ENCODE measurements at regions not wholly inside any gene's neighbourhood (a gene's known extent, or its start where the extent isn't known, plus 50 kb on each side); places are given as distances from the start of the nearest gene placed in this dataset.

DNA sequence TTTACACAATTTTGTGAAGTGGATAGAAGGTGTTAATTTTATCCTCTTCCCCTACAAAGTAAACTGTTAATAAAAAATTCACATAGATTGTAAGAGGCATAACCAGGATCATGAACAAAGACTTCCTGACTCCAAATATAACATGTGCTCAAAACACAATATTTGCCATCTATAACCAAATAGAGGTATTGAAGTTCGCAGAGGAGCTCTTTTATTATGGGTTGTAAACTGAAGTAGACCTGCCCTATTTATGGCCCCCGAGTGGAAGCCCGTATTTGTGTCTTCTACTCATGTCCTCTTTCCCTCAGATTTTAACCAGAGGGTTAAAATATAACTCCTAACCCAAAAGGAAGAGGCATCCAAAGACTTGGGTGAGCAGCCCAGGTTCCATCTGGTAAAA, 285.6 kb upstream of the COL8A1 start:
- no peak overlapping the region for H3K4me3 ChIP-seq

DNA sequence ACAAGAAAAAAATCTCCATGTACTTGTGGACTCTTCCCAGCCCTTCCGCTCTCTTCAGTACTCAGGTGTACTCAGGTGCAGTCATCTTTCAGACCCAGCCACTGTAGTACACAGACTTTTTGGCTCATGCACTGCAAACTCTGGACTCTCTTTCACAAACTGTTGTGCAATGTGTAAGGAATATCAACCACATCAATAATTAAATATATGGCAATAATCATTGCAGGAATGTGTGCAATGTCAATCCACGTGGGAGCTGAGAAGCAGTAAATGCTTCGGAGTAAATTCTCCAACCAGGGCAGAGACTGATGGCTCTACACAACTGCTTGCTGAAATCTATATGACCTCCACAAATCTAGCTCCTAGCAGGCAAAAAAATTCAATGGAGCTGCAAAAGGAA, 287.3 kb upstream of the COL8A1 start:
- Histone ChIP-seq H3K4me1 (no peaks in the 10 kb centered on the region), H3K27me3 (no peaks in the 10 kb centered on the region), H3K4me3 (no peak overlapping the region), H3K27ac (no peak overlapping the region), H3K9me3 (no peaks in the 10 kb centered on the region), H3K36me3 (no peaks in the 10 kb centered on the region)
- TF ChIP-seq, protein P1, sequence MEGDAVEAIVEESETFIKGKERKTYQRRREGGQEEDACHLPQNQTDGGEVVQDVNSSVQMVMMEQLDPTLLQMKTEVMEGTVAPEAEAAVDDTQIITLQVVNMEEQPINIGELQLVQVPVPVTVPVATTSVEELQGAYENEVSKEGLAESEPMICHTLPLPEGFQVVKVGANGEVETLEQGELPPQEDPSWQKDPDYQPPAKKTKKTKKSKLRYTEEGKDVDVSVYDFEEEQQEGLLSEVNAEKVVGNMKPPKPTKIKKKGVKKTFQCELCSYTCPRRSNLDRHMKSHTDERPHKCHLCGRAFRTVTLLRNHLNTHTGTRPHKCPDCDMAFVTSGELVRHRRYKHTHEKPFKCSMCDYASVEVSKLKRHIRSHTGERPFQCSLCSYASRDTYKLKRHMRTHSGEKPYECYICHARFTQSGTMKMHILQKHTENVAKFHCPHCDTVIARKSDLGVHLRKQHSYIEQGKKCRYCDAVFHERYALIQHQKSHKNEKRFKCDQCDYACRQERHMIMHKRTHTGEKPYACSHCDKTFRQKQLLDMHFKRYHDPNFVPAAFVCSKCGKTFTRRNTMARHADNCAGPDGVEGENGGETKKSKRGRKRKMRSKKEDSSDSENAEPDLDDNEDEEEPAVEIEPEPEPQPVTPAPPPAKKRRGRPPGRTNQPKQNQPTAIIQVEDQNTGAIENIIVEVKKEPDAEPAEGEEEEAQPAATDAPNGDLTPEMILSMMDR (IDR thresholded peaks at IDR 0.05), result no peak
- ATAC-seq (no peak), DNase-seq (no peak)
- WGBS, 2 donors, result 83 to 85% methylated on average over 3 of the region's 3 CpGs
- intact Hi-C loops (cut with DNase I), result no loop called here

More for the DNA sequence above, 285.6 kb upstream of the COL8A1 start:
- WGBS, 2 donors, result 84 to 90% methylated on average over 3 of the region's 3 CpGs
- Histone ChIP-seq H3K27ac (no peak overlapping the region), H3K9me3 (no peaks in the 10 kb centered on the region), H3K36me3 (no peaks in the 10 kb centered on the region), H3K4me1 (no peaks in the 10 kb centered on the region), H3K27me3 (no peaks in the 10 kb centered on the region)
- no peak for ATAC-seq
- intact Hi-C loops (cut with DNase I), result no loop called here
- TF ChIP-seq, protein P1 (IDR thresholded peaks at IDR 0.05), result no peak
- no peak for DNase-seq

DNA sequence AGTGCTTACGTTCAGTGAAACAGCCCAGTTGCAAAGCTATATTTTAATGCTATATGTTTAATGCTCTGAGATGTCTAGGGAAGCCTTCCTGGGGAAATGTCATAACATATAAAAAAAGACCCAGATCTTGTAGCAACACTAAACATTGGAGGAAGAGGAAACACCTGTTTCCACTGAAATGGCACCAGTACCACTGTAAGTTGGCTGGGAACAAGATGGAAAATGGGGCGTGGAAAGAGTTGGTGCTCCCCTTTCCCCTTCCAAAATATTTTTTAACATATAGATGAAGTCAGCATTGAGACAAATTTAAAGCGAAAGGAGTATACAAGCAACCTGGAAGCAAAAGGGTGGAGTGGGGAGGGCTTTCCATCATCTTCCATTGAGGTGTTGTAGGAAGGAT, 289.9 kb upstream of the COL8A1 start:
- WGBS, 2 donors, result 76 to 79% methylated on average over 3 of the region's 3 CpGs
- no peak for DNase-seq
- H3K4me3 ChIP-seq, result no peak overlapping the region
- H3K27me3 ChIP-seq, result no peaks in the 10 kb centered on the region
- intact Hi-C loops (cut with DNase I), result no loop called here
- ATAC-seq, result no peak
- no peaks in the 10 kb centered on the region for H3K36me3 ChIP-seq
- H3K4me1 ChIP-seq, result no peaks in the 10 kb centered on the region
- no peak overlapping the region for H3K27ac ChIP-seq
- H3K9me3 ChIP-seq, result no peaks in the 10 kb centered on the region
- TF ChIP-seq, protein P1 (IDR thresholded peaks at IDR 0.05), result no peak

DNA sequence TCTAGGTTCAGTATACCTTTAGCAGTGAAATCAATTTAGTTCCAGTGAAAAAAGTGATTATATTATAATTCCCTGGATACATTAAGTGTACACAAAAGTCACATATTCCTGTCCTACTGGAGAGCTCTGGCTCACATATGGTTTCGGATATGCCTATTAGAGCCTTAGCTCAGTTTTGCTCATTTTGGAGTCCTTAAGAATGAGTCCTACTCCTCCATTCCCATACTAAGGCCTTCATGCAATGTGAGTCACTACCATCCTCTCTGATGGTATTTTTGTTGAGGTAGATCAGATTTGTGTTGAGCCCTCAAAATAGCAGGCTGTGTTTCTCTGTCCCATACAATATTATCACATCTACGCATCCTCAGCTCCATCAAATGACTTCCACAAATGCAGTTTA, 294.2 kb upstream of the COL8A1 start:
- intact Hi-C loops (cut with DNase I), result no loop called here
- Histone ChIP-seq H3K4me3 (no peak overlapping the region), H3K27ac (no peak overlapping the region), H3K27me3 (no peaks in the 10 kb centered on the region), H3K9me3 (peaks cover 0 to 18% (median 2%) of the 10 kb centered on the region in 11 donors), H3K4me1 (no peaks in the 10 kb centered on the region), H3K36me3 (no peaks in the 10 kb centered on the region)
- no peak for DNase-seq
- 95 to 97% methylated on average over 2 of the region's 2 CpGs for WGBS, 2 donors
- TF ChIP-seq, protein P1 (IDR thresholded peaks at IDR 0.05), result no peak
- no peak for ATAC-seq

DNA sequence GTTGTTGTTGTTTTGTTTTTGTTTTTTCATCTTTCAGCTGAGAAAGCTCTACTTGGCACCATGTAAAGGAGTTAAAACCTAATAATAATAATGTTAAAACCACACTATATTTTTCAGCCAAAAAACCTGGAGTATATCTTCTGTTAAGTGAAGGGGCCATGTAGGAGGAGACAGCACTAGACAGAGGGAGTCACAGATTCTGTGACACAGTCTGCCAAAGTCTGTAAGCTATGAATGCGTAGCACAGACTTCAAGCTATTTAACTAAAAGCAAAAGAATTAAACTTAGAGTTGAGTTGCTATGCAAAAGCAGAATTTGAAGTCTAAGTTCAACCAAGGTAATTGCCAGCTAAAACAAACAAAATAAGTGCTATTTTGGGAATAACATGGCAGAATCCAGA, 296.0 kb upstream of the COL8A1 start:
- Histone ChIP-seq H3K4me3 (no peak overlapping the region), H3K4me1 (no peaks in the 10 kb centered on the region), H3K27me3 (no peaks in the 10 kb centered on the region), H3K36me3 (no peaks in the 10 kb centered on the region), H3K9me3 (peaks cover 0 to 25% (median 3%) of the 10 kb centered on the region in 11 donors), H3K27ac (no peak overlapping the region)
- 65 to 67% methylated on average over 1 of the region's 1 CpG for WGBS, 2 donors
- intact Hi-C loops (cut with DNase I), result no loop called here
- TF ChIP-seq, protein P1 (IDR thresholded peaks at IDR 0.05), result no peak
- DNase-seq (no peak), ATAC-seq (no peak)

Data from heart right ventricle (tissue), 16 donors.